Osteocyte (in vitro differentiated cells): ENCODE measurements at regions not wholly inside any gene's neighbourhood (a gene's known extent, or its start where the extent isn't known, plus 50 kb on each side); places are given as distances from the start of the nearest gene placed in this dataset.

ENCODE experiments used
- DNase-seq: peaks from one replicate; pipeline ENCODE4 v3.0.0; 2021; ENCODE audit warnings: mixed read lengths; ENCODE audit not compliant: unreplicated experiment; ENCODE audit errors: extremely low spot score
- H3K27ac Mint-ChIP-seq: one replicate; pipeline ENCODE4 v1.8.0; 2021; ENCODE audit warnings: mild to moderate bottlenecking, mixed read lengths; ENCODE audit not compliant: unreplicated experiment
- H3K27me3 Mint-ChIP-seq: one replicate; pipeline ENCODE4 v1.8.0; 2021; ENCODE audit warnings: mixed read lengths; ENCODE audit not compliant: unreplicated experiment
- H3K36me3 Mint-ChIP-seq: one replicate; pipeline ENCODE4 v1.8.0; 2021; ENCODE audit warnings: mixed read lengths; ENCODE audit not compliant: unreplicated experiment
- H3K4me1 Mint-ChIP-seq: one replicate; pipeline ENCODE4 v1.8.0; 2021; ENCODE audit warnings: mixed read lengths; ENCODE audit not compliant: unreplicated experiment
- H3K4me3 Mint-ChIP-seq: one replicate; pipeline ENCODE4 v1.8.0; 2021; ENCODE audit warnings: mild to moderate bottlenecking, moderate library complexity, mixed read lengths; ENCODE audit not compliant: unreplicated experiment
- H3K9me3 Mint-ChIP-seq: one replicate; pipeline ENCODE4 v1.8.0; 2021; ENCODE audit warnings: mixed read lengths; ENCODE audit not compliant: unreplicated experiment
- CTCF ChIP-seq: fragments of 200-600 bp; sonication (generic); IDR thresholded peaks from 2 replicates; pipeline ENCODE4 v1.5.0; 2021; ENCODE audit warnings: antibody characterized with exemption, mild to moderate bottlenecking, moderate library complexity

GRCh38 chr1:173113015-173113741, 62.4 kb upstream of the TNFSF18 start:
- no peaks in the 10 kb centered on the region for H3K27me3 Mint-ChIP-seq
- no peaks in the 10 kb centered on the region for H3K36me3 Mint-ChIP-seq
- H3K4me3 Mint-ChIP-seq: no peak overlapping the region
- TF ChIP-seq CTCF: no peak
- H3K27ac Mint-ChIP-seq: no peak overlapping the region
- H3K9me3 Mint-ChIP-seq: peaks cover 10% of the 10 kb centered on the region
- peaks cover 4% of the 10 kb centered on the region for H3K4me1 Mint-ChIP-seq
- DNase-seq: no peak

- TF ChIP-seq CTCF: no peak
- no peaks in the 10 kb centered on the region for H3K27me3 Mint-ChIP-seq
- H3K36me3 Mint-ChIP-seq: peaks cover 3% of the 10 kb centered on the region
- H3K9me3 Mint-ChIP-seq: peaks cover 18% of the 10 kb centered on the region
- H3K4me1 Mint-ChIP-seq: peaks cover 2% of the 10 kb centered on the region
- H3K4me3 Mint-ChIP-seq: no peak overlapping the region
- DNase-seq: no peak
- no peak overlapping the region for H3K27ac Mint-ChIP-seq
Measured at GRCh38 chr1:173112129-173112528, 61.4 kb upstream of the TNFSF18 start.

GRCh38 chr1:173107696-173108095, 57.0 kb upstream of the TNFSF18 start:
- TF ChIP-seq CTCF: no peak
- H3K36me3 Mint-ChIP-seq: peaks cover 3% of the 10 kb centered on the region
- no peak for DNase-seq
- no peaks in the 10 kb centered on the region for H3K27me3 Mint-ChIP-seq
- no peak overlapping the region for H3K27ac Mint-ChIP-seq
- peaks cover 28% of the 10 kb centered on the region for H3K9me3 Mint-ChIP-seq
- H3K4me3 Mint-ChIP-seq: no peak overlapping the region
- no peaks in the 10 kb centered on the region for H3K4me1 Mint-ChIP-seq

DNA sequence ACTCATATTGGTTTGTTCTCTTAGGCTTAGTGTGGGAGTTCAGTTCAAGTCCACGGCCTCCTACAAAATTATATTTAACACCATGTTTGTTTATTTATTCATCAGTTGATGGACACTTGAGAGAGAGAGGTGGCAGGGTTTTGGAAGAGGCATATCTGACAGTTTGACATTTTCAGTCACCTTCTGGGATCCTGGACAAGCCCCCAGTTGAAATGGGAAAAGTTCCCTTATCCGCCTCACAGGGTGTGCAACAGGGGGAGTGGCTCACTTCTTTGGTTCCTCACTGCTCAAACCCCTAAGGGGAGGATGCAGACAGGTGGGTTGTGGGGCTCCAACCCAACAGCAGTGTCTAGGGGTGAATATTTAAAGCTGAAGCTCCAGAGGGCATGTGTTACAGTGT, 52.3 kb upstream of the TNFSF18 start:
- DNase-seq: no peak

GRCh38 chr1:173101589-173101988, 50.8 kb upstream of the TNFSF18 start:
- no peaks in the 10 kb centered on the region for H3K4me1 Mint-ChIP-seq
- DNase-seq: no peak
- H3K4me3 Mint-ChIP-seq: no peak overlapping the region
- H3K36me3 Mint-ChIP-seq: no peaks in the 10 kb centered on the region
- TF ChIP-seq CTCF: no peak
- H3K27me3 Mint-ChIP-seq: no peaks in the 10 kb centered on the region
- H3K27ac Mint-ChIP-seq: no peak overlapping the region
- peaks cover 13% of the 10 kb centered on the region for H3K9me3 Mint-ChIP-seq

More for the DNA sequence above, 52.3 kb upstream of the TNFSF18 start:
- H3K4me1 Mint-ChIP-seq: no peaks in the 10 kb centered on the region
- no peaks in the 10 kb centered on the region for H3K27me3 Mint-ChIP-seq
- no peak overlapping the region for H3K4me3 Mint-ChIP-seq
- TF ChIP-seq CTCF: no peak
- H3K27ac Mint-ChIP-seq: no peak overlapping the region
- peaks cover 2% of the 10 kb centered on the region for H3K36me3 Mint-ChIP-seq
- peaks cover 21% of the 10 kb centered on the region for H3K9me3 Mint-ChIP-seq
